Right lobe of liver (tissue), 4 donors: ENCODE measurements at regions not wholly inside any gene's neighbourhood (a gene's known extent, or its start where the extent isn't known, plus 50 kb on each side); places are given as distances from the start of the nearest gene placed in this dataset.

Source experiments
- POLR2A ChIP-seq: fragments of 450-650 bp; IDR thresholded peaks from one replicate; pipeline ENCODE4 v1.6.1; 2017; ENCODE audit warnings: antibody characterized with exemption, mild to moderate bottlenecking
- TF ChIP-seq, protein P1 (sequence below), 4 donors: fragments of 200-600 bp in 3 of 4; fragments of 450-650 bp in 1 of 4; IDR thresholded peaks; one replicate each; pipeline versions ENCODE4 v1.5.1 to v1.8.0; 2016 to 2022; ENCODE audit warnings: antibody characterized with exemption in 4 of 4, mild to moderate bottlenecking in 2 of 4
- donor health status: DM: no; HTN: no; CAD: no.
- donor health status: DM: no; HTN: no; CAD: no.
- donor health status: DM: no; HTN: yes; CAD: no.

DNA sequence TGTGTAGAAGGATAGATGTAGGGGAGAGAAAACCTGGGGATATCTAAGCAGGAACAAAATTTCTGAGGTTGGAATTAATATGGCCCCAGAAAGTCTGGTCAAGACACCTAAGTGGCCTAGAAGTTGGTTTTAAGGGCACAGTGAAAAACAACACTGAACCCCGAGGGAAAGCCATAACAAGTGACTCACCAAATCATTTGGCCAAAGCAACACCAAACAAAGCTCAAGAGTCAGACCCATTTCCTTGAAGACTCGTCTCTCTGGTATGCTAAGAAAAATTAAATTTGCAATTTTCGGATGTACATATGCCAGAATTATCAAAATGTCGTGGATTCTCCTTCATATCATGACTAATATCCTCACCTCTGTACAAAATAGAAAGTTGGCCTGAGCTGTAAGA, 162.9 kb downstream of the SMIM20 start:
- TF ChIP-seq, protein P1, sequence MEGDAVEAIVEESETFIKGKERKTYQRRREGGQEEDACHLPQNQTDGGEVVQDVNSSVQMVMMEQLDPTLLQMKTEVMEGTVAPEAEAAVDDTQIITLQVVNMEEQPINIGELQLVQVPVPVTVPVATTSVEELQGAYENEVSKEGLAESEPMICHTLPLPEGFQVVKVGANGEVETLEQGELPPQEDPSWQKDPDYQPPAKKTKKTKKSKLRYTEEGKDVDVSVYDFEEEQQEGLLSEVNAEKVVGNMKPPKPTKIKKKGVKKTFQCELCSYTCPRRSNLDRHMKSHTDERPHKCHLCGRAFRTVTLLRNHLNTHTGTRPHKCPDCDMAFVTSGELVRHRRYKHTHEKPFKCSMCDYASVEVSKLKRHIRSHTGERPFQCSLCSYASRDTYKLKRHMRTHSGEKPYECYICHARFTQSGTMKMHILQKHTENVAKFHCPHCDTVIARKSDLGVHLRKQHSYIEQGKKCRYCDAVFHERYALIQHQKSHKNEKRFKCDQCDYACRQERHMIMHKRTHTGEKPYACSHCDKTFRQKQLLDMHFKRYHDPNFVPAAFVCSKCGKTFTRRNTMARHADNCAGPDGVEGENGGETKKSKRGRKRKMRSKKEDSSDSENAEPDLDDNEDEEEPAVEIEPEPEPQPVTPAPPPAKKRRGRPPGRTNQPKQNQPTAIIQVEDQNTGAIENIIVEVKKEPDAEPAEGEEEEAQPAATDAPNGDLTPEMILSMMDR (IDR thresholded peaks at IDR 0.05): no peak
- TF ChIP-seq POLR2A: no peak
